NK-92 treated with Interleukin-12 subunit alpha and Interleukin-12 subunit beta, amount 100 ng/mL, for 24 hours (cell line): ENCODE measurements at regions not wholly inside any gene's neighbourhood (a gene's known extent, or its start where the extent isn't known, plus 50 kb on each side); places are given as distances from the start of the nearest gene placed in this dataset.

Experiments
- DNase-seq: peaks from one replicate; lab custom pipeline; 2025; lab: John Stamatoyannopoulos, UW

- DNase-seq, result no peak
These were observed 367.9 kb downstream of the FAM133A start for GRCh38 chrX:94041881-94042280.

- DNase-seq, result no peak
These were observed 371.7 kb downstream of the FAM133A start for GRCh38 chrX:94045724-94046123.

- no peak for DNase-seq
These were observed 377.9 kb downstream of the FAM133A start for GRCh38 chrX:94051926-94052325.

GRCh38 chrX:94053575-94053974 is 379.6 kb downstream of the FAM133A start:
- no peak for DNase-seq

- DNase-seq, result no peak
These were observed 383.4 kb downstream of the FAM133A start for GRCh38 chrX:94057385-94057784.

GRCh38 chrX:94058728-94059382 is 384.8 kb downstream of the FAM133A start:
- no peak for DNase-seq

GRCh38 chrX:94065091-94065490 is 391.1 kb downstream of the FAM133A start:
- DNase-seq, result no peak

GRCh38 chrX:94089149-94089548 is 415.1 kb downstream of the FAM133A start:
- DNase-seq, result no peak

GRCh38 chrX:94097868-94098267 is 423.9 kb downstream of the FAM133A start:
- no peak for DNase-seq

GRCh38 chrX:94107981-94108380 is 434.0 kb downstream of the FAM133A start:
- DNase-seq, result no peak

- no peak for DNase-seq
These were observed 440.4 kb downstream of the FAM133A start for GRCh38 chrX:94114362-94114761.

- no peak for DNase-seq
These were observed 447.8 kb downstream of the FAM133A start for GRCh38 chrX:94121799-94122198.

- no peak for DNase-seq
These were observed 449.1 kb downstream of the FAM133A start for GRCh38 chrX:94123062-94123461.

- no peak for DNase-seq
These were observed 489.0 kb downstream of the FAM133A start for GRCh38 chrX:94162971-94163370.

- DNase-seq, result no peak
These were observed 504.3 kb downstream of the FAM133A start for GRCh38 chrX:94178145-94178788.

- DNase-seq, result no peak
These were observed 530.5 kb downstream of the FAM133A start for GRCh38 chrX:94204524-94204923.

GRCh38 chrX:94216738-94217137 is 542.7 kb downstream of the FAM133A start:
- no peak for DNase-seq

- DNase-seq, result no peak
These were observed 578.2 kb downstream of the FAM133A start for GRCh38 chrX:94252211-94252610.

GRCh38 chrX:94256396-94256795 is 582.4 kb downstream of the FAM133A start:
- no peak for DNase-seq

GRCh38 chrX:94265323-94265722 is 591.3 kb downstream of the FAM133A start:
- no peak for DNase-seq

GRCh38 chrX:94288325-94288724 is 614.3 kb downstream of the FAM133A start:
- DNase-seq, result no peak

GRCh38 chrX:94288972-94289371 is 615.0 kb downstream of the FAM133A start:
- DNase-seq, result no peak

GRCh38 chrX:94302446-94302845 is 628.4 kb downstream of the FAM133A start:
- DNase-seq, result no peak

- no peak for DNase-seq
These were observed 655.2 kb downstream of the FAM133A start for GRCh38 chrX:94329182-94329581.
